Activated T-cell treated with anti-CD3 and anti-CD28 coated beads, Interleukin-2, amount 50 U/mL, for 72 hours (primary cell): ENCODE measurements at regions not wholly inside any gene's neighbourhood (a gene's known extent, or its start where the extent isn't known, plus 50 kb on each side); places are given as distances from the start of the nearest gene placed in this dataset.

Source experiments
- ATAC-seq, 2 donors: fragments of 150-1000 bp; cut with Tn5 transposase; replicated peaks in 1 of 2; 2 replicates each; pipeline ENCODE4 v1.10.0; 2021; ENCODE audit warnings: moderate library complexity in 2 of 2, mild to moderate bottlenecking in 1 of 2
- DNase-seq, 2 donors: peaks; one replicate each; pipeline ENCODE4 v3.0.0; 2021 to 2022; ENCODE audit warnings: mixed read lengths in 1 of 2
- H3K27ac Mint-ChIP-seq: one replicate; pipeline ENCODE4 v1.8.0; 2022; ENCODE audit warnings: mild to moderate bottlenecking, moderate library complexity, mixed read lengths
- H3K27me3 Mint-ChIP-seq: one replicate; pipeline ENCODE4 v1.8.0; 2022; ENCODE audit warnings: low read depth, mixed read lengths
- H3K36me3 Mint-ChIP-seq, 2 donors: one replicate each; pipeline ENCODE4 v1.8.0; 2022; ENCODE audit warnings: mixed read lengths in 2 of 2, mild to moderate bottlenecking in 1 of 2; ENCODE audit not compliant: insufficient read depth in 2 of 2
- H3K4me1 Mint-ChIP-seq: one replicate; pipeline ENCODE4 v1.8.0; 2022; ENCODE audit warnings: low read depth, mixed read lengths
- H3K4me3 Mint-ChIP-seq, 2 donors: one replicate each; pipeline ENCODE4 v1.8.0; 2022; ENCODE audit warnings: mild to moderate bottlenecking in 2 of 2, mixed read lengths in 2 of 2, moderate library complexity in 2 of 2
- H3K9me3 Mint-ChIP-seq, 2 donors: one replicate each; pipeline ENCODE4 v1.8.0; 2022; ENCODE audit warnings: mixed read lengths in 2 of 2

GRCh38 chr12:124423761-124424515, 129.0 kb downstream of the RFLNA start:
- Mint-ChIP-seq H3K27me3 (no peaks in the 10 kb centered on the region), H3K4me3 (no peak overlapping the region), H3K4me1 (no peaks in the 10 kb centered on the region), H3K9me3 (no peaks in the 10 kb centered on the region), H3K36me3 (peaks cover 0 to 2% of the 10 kb centered on the region in 2 donors), H3K27ac (no peak overlapping the region)
- DNase-seq, result no peak
- no peak for ATAC-seq

GRCh38 chr12:124422570-124423523, 128.0 kb downstream of the RFLNA start:
- Mint-ChIP-seq H3K36me3 (peaks cover 0 to 3% of the 10 kb centered on the region in 2 donors), H3K27ac (no peak overlapping the region), H3K4me1 (no peaks in the 10 kb centered on the region), H3K9me3 (no peaks in the 10 kb centered on the region), H3K27me3 (no peaks in the 10 kb centered on the region), H3K4me3 (no peak overlapping the region)
- ATAC-seq (no peak), DNase-seq (no peak)

GRCh38 chr12:124422142-124422569, 127.3 kb downstream of the RFLNA start:
- DNase-seq, result no peak
- no peak for ATAC-seq
- Mint-ChIP-seq H3K4me1 (no peaks in the 10 kb centered on the region), H3K4me3 (no peak overlapping the region), H3K27ac (no peak overlapping the region), H3K9me3 (no peaks in the 10 kb centered on the region), H3K27me3 (no peaks in the 10 kb centered on the region), H3K36me3 (peaks cover 0 to 5% of the 10 kb centered on the region in 2 donors)

GRCh38 chr12:124420996-124421674, 126.2 kb downstream of the RFLNA start:
- peaks cover 0 to 5% of the 10 kb centered on the region in 2 donors for H3K36me3 Mint-ChIP-seq
- peak overlapping the region; percentile 24 for H3K27ac Mint-ChIP-seq
- no peak for ATAC-seq
- H3K9me3 Mint-ChIP-seq, result no peaks in the 10 kb centered on the region
- DNase-seq, result no peak
- no peak overlapping the region for H3K4me3 Mint-ChIP-seq
- H3K4me1 Mint-ChIP-seq, result no peaks in the 10 kb centered on the region
- no peaks in the 10 kb centered on the region for H3K27me3 Mint-ChIP-seq

- Mint-ChIP-seq H3K4me3 (no peak overlapping the region), H3K9me3 (no peaks in the 10 kb centered on the region), H3K4me1 (no peaks in the 10 kb centered on the region), H3K27me3 (no peaks in the 10 kb centered on the region), H3K36me3 (peaks cover 0 to 5% of the 10 kb centered on the region in 2 donors), H3K27ac (no peak overlapping the region)
- no peak for ATAC-seq
- no peak for DNase-seq
Measured at GRCh38 chr12:124420041-124420995, 125.4 kb downstream of the RFLNA start.

- Mint-ChIP-seq H3K36me3 (peaks cover 0 to 5% of the 10 kb centered on the region in 2 donors), H3K4me1 (no peaks in the 10 kb centered on the region), H3K27ac (no peak overlapping the region), H3K27me3 (no peaks in the 10 kb centered on the region), H3K9me3 (no peaks in the 10 kb centered on the region), H3K4me3 (no peak overlapping the region)
- DNase-seq (no peak), ATAC-seq (no peak)
Measured at GRCh38 chr12:124419292-124420040, 124.6 kb downstream of the RFLNA start.

GRCh38 chr12:124418791-124419190, 123.9 kb downstream of the RFLNA start:
- Mint-ChIP-seq H3K36me3 (peaks cover 0 to 5% of the 10 kb centered on the region in 2 donors), H3K4me3 (no peak overlapping the region), H3K27me3 (no peaks in the 10 kb centered on the region), H3K27ac (no peak overlapping the region), H3K9me3 (no peaks in the 10 kb centered on the region), H3K4me1 (no peaks in the 10 kb centered on the region)
- ATAC-seq, result no peak
- no peak for DNase-seq

GRCh38 chr12:124418156-124418555, 123.3 kb downstream of the RFLNA start:
- Mint-ChIP-seq H3K27me3 (no peaks in the 10 kb centered on the region), H3K9me3 (no peaks in the 10 kb centered on the region), H3K4me1 (no peaks in the 10 kb centered on the region), H3K4me3 (no peak overlapping the region), H3K27ac (no peak overlapping the region), H3K36me3 (peaks cover 0 to 7% of the 10 kb centered on the region in 2 donors)
- DNase-seq (no peak), ATAC-seq (no peak)

- no peak for DNase-seq
Measured at GRCh38 chr12:124416516-124417395, 121.9 kb downstream of the RFLNA start.

GRCh38 chr12:124415064-124415463, 120.2 kb downstream of the RFLNA start:
- ATAC-seq (no peak), DNase-seq (no peak)
- Mint-ChIP-seq H3K36me3 (peaks cover 2 to 7% of the 10 kb centered on the region in 2 donors), H3K9me3 (no peaks in the 10 kb centered on the region), H3K27me3 (no peaks in the 10 kb centered on the region), H3K27ac (no peak overlapping the region), H3K4me1 (no peaks in the 10 kb centered on the region), H3K4me3 (no peak overlapping the region)

More at GRCh38 chr12:124416516-124417395, 121.9 kb downstream of the RFLNA start:
- H3K4me3 Mint-ChIP-seq, result no peak overlapping the region
- no peak for ATAC-seq
- no peak overlapping the region for H3K27ac Mint-ChIP-seq
- H3K4me1 Mint-ChIP-seq, result no peaks in the 10 kb centered on the region
- peaks cover 0 to 7% of the 10 kb centered on the region in 2 donors for H3K36me3 Mint-ChIP-seq
- H3K27me3 Mint-ChIP-seq, result no peaks in the 10 kb centered on the region
- H3K9me3 Mint-ChIP-seq, result no peaks in the 10 kb centered on the region

GRCh38 chr12:124413915-124414314, 119.0 kb downstream of the RFLNA start:
- no peaks in the 10 kb centered on the region for H3K4me1 Mint-ChIP-seq
- H3K36me3 Mint-ChIP-seq, result peaks cover 2 to 5% of the 10 kb centered on the region in 2 donors
- DNase-seq, result no peak
- H3K27me3 Mint-ChIP-seq, result no peaks in the 10 kb centered on the region
- no peak for ATAC-seq
- H3K9me3 Mint-ChIP-seq, result no peaks in the 10 kb centered on the region
- no peak overlapping the region for H3K4me3 Mint-ChIP-seq
- no peak overlapping the region for H3K27ac Mint-ChIP-seq
